ENCODE measurements at regions not wholly inside any gene's neighbourhood (a gene's known extent, or its start where the extent isn't known, plus 50 kb on each side); places are given as distances from the start of the nearest gene placed in this dataset.

DNA sequence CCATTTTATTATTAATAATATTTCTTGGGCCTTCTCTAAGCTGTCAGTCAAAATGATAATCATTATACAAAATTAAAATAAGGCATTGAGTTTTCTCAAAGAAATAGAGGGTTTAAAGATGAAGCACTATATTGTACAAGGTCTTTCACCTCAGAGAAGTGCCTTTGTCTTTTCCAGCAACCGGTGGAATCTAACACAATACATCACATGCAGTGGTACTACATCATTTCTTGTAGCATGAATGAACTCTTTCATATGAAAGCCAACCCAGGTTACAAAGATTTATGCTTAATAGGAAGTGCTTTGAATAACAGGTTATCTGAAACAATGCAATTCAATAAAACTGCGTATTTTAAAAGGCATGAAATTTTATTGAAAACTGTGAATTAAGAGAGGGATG lies 1620.8 kb downstream of the PCDH9 start:
- no peak overlapping the region for H3K9ac ChIP-seq (ENCODE audit: low read depth, low read length, poor library complexity, severe bottlenecking)
- H3K9me3 ChIP-seq (ENCODE audit: insufficient read depth, low read depth, low read length) = no peaks in the 10 kb centered on the region
- H3K4me2 ChIP-seq (ENCODE audit: low read depth, low read length, poor library complexity, severe bottlenecking) = no peak overlapping the region
- H2AFZ ChIP-seq (ENCODE audit: low read length) = no peak overlapping the region
- H3K27me3 ChIP-seq (ENCODE audit: insufficient read depth, low read length, poor library complexity, severe bottlenecking) = no peaks in the 10 kb centered on the region
- no peaks in the 10 kb centered on the region for H4K20me1 ChIP-seq (ENCODE audit: insufficient read depth, low read length, poor library complexity, severe bottlenecking)
- TF ChIP-seq EZH2phosphoT487 (IDR thresholded peaks at IDR 0.05; ENCODE audit: borderline replicate concordance) = no peak
- TF ChIP-seq, protein P1, sequence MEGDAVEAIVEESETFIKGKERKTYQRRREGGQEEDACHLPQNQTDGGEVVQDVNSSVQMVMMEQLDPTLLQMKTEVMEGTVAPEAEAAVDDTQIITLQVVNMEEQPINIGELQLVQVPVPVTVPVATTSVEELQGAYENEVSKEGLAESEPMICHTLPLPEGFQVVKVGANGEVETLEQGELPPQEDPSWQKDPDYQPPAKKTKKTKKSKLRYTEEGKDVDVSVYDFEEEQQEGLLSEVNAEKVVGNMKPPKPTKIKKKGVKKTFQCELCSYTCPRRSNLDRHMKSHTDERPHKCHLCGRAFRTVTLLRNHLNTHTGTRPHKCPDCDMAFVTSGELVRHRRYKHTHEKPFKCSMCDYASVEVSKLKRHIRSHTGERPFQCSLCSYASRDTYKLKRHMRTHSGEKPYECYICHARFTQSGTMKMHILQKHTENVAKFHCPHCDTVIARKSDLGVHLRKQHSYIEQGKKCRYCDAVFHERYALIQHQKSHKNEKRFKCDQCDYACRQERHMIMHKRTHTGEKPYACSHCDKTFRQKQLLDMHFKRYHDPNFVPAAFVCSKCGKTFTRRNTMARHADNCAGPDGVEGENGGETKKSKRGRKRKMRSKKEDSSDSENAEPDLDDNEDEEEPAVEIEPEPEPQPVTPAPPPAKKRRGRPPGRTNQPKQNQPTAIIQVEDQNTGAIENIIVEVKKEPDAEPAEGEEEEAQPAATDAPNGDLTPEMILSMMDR (conservative IDR thresholded peaks at IDR 0.05; ENCODE audit: low read length) = no peak
- no peaks in the 10 kb centered on the region for H3K9me2 ChIP-seq (replicated peaks; ENCODE audit: low read depth, low read length)
- H3F3A ChIP-seq (ENCODE audit: low read depth) = no peaks in the 10 kb centered on the region
- H3K36me3 ChIP-seq (ENCODE audit: insufficient read depth, low read length) = no peaks in the 10 kb centered on the region
- H3K79me2 ChIP-seq (ENCODE audit: insufficient read depth, low read length) = no peaks in the 10 kb centered on the region
- H3K4me3 ChIP-seq (ENCODE audit: low read length, poor library complexity, severe bottlenecking) = no peak overlapping the region
- peaks cover 9% of the 10 kb centered on the region for H3K4me1 ChIP-seq (ENCODE audit: insufficient read depth, low read length, poor library complexity, severe bottlenecking)

DNA sequence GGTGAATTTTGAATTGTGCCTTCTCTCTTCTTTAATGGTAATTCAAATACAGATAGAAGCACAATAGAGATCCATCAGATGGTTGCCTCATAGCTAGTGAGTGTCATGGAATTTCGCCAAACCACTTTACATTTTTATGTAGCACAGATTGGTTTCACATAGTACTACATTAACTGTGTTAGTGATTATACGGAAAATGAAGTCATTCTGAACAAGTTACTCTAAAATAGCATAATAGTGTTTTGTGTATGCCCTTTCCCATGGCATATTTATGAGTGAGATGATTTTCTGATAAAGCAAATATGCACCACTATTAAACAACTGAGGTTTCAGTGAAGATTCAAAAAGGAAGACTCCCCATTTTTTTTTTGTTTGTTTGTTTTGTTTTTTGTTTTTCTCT lies 1623.5 kb downstream of the PCDH9 start:
- Histone ChIP-seq H3F3A (ENCODE audit: low read depth) (no peaks in the 10 kb centered on the region), H3K9me3 (ENCODE audit: insufficient read depth, low read depth, low read length) (no peaks in the 10 kb centered on the region), H3K79me2 (ENCODE audit: insufficient read depth, low read length) (no peaks in the 10 kb centered on the region), H3K9me2 (replicated peaks; ENCODE audit: low read depth, low read length) (no peaks in the 10 kb centered on the region), H3K36me3 (ENCODE audit: insufficient read depth, low read length) (no peaks in the 10 kb centered on the region), H3K9ac (ENCODE audit: low read depth, low read length, poor library complexity, severe bottlenecking) (no peak overlapping the region), H3K27me3 (ENCODE audit: insufficient read depth, low read length, poor library complexity, severe bottlenecking) (no peaks in the 10 kb centered on the region), H3K4me3 (ENCODE audit: low read length, poor library complexity, severe bottlenecking) (no peak overlapping the region), H2AFZ (ENCODE audit: low read length) (no peak overlapping the region), H3K4me2 (ENCODE audit: low read depth, low read length, poor library complexity, severe bottlenecking) (no peak overlapping the region), H3K4me1 (ENCODE audit: insufficient read depth, low read length, poor library complexity, severe bottlenecking) (peaks cover 7% of the 10 kb centered on the region), H4K20me1 (ENCODE audit: insufficient read depth, low read length, poor library complexity, severe bottlenecking) (no peaks in the 10 kb centered on the region)
- TF ChIP-seq EZH2phosphoT487 (IDR thresholded peaks at IDR 0.05; ENCODE audit: borderline replicate concordance) = no peak
- TF ChIP-seq, protein P1 (conservative IDR thresholded peaks at IDR 0.05; ENCODE audit: low read length) = no peak

DNA sequence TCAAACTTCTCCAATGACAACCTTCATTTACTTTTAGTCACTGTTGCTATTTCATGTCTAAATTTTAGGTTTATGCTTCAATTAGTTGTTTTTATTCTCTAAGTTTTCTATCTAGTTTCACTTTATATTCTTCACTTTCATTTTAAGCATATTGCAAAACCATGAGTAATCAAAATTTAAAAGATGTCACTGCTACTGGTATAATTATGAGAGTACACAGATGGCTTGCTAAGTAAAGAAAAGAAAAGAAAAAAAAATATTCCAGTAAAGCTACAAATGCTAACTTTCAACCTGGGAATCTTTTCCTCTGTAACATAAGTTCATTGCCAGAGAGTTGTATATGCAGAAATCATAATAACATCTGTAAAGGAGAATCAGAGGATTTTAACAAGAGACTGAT lies 1624.7 kb downstream of the PCDH9 start:
- Histone ChIP-seq H3K4me3 (ENCODE audit: low read length, poor library complexity, severe bottlenecking) (no peak overlapping the region), H2AFZ (ENCODE audit: low read length) (peak overlapping the region; percentile 33; the same call in 1 of the 2 replicates), H3K4me2 (ENCODE audit: low read depth, low read length, poor library complexity, severe bottlenecking) (peak overlapping the region; percentile 10)

More for the DNA sequence above, 1624.7 kb downstream of the PCDH9 start:
- Histone ChIP-seq H3K9me3 (ENCODE audit: insufficient read depth, low read depth, low read length) (no peaks in the 10 kb centered on the region), H3K79me2 (ENCODE audit: insufficient read depth, low read length) (no peaks in the 10 kb centered on the region), H3K27me3 (ENCODE audit: insufficient read depth, low read length, poor library complexity, severe bottlenecking) (no peaks in the 10 kb centered on the region), H3K36me3 (ENCODE audit: insufficient read depth, low read length) (no peaks in the 10 kb centered on the region), H4K20me1 (ENCODE audit: insufficient read depth, low read length, poor library complexity, severe bottlenecking) (no peaks in the 10 kb centered on the region), H3K9ac (ENCODE audit: low read depth, low read length, poor library complexity, severe bottlenecking) (no peak overlapping the region), H3K9me2 (replicated peaks; ENCODE audit: low read depth, low read length) (no peaks in the 10 kb centered on the region), H3F3A (ENCODE audit: low read depth) (no peaks in the 10 kb centered on the region), H3K4me1 (ENCODE audit: insufficient read depth, low read length, poor library complexity, severe bottlenecking) (no peaks in the 10 kb centered on the region)
- TF ChIP-seq, protein P1 (conservative IDR thresholded peaks at IDR 0.05; ENCODE audit: low read length) = no peak
- TF ChIP-seq EZH2phosphoT487 (IDR thresholded peaks at IDR 0.05; ENCODE audit: borderline replicate concordance) = no peak

Measured in Loucy (cell line).